Endothelial cell of umbilical vein (primary cell): ENCODE measurements at regions not wholly inside any gene's neighbourhood (a gene's known extent, or its start where the extent isn't known, plus 50 kb on each side); places are given as distances from the start of the nearest gene placed in this dataset.

ENCODE experiments used
- BruUV-seq: library from RNA; stranded (reverse); fragments of 400-500 nt; replicated peaks from 2 replicates; lab custom pipeline; 2021; lab: Mats Ljungman, UMichigan
- CTCF ChIA-PET: fragments of 300-600, 350-600 bp; sonication (Branson Sonifier 250); formaldehyde crosslinking; loops from one replicate; lab custom pipeline; 2021; ENCODE audit warnings: antibody characterized with exemption, inconsistent platforms; lab: Charles Lee
- POLR2A ChIA-PET: fragments of 300-600, 350-600 bp; sonication (Branson Sonifier 250); formaldehyde crosslinking; loops from one replicate; lab custom pipeline; 2021; ENCODE audit warnings: antibody characterized with exemption, inconsistent platforms; lab: Charles Lee
- DNase-seq: peaks from one replicate; pipeline ENCODE4 v3.0.0-alpha.2; 2011; ENCODE audit warnings: low read depth, low spot score
- FAIRE-seq: peaks from 2 replicates; lab custom pipeline; 2011; peaks lifted over from hg19 to GRCh38; lab: Jason Lieb, UNC
- H2AFZ ChIP-seq: 2 replicates; pipeline ENCODE4 v1.6.0; 2012; ENCODE audit warnings: low read depth, low read length, control low read depth, inconsistent platforms
- H3K27ac ChIP-seq: 2 replicates; pipeline ENCODE4 v1.5.1; 2011; ENCODE audit warnings: low read depth, mild to moderate bottlenecking, control low read depth, low read length, moderate library complexity; ENCODE audit not compliant: insufficient read depth
- H3K27me3 ChIP-seq, 2 experiments: 2 replicates each; pipeline versions ENCODE4 v1.6.0 to v1.6.1; 2011; ENCODE audit warnings: low read length in 2 of 2, mixed read lengths in 1 of 2; ENCODE audit not compliant: control insufficient read depth in 2 of 2, insufficient read depth in 2 of 2
- H3K36me3 ChIP-seq, 2 experiments: 2 replicates in 1 of 2; 3 replicates in 1 of 2; pipeline ENCODE4 v1.5.1; 2011; ENCODE audit warnings: low read length in 2 of 2, mild to moderate bottlenecking in 1 of 2, moderate library complexity in 1 of 2; ENCODE audit not compliant: control insufficient read depth in 2 of 2, insufficient read depth in 2 of 2; ENCODE audit errors: extremely low read depth in 1 of 2
- H3K4me1 ChIP-seq: 3 replicates; pipeline ENCODE4 v1.5.1; 2011; ENCODE audit warnings: mild to moderate bottlenecking, low read length; ENCODE audit not compliant: control insufficient read depth, insufficient read depth; ENCODE audit errors: extremely low read depth
- H3K4me2 ChIP-seq: 2 replicates; pipeline ENCODE4 v1.6.1; 2011; ENCODE audit warnings: low read length, control low read depth, mixed read lengths; ENCODE audit not compliant: insufficient read depth
- H3K4me3 ChIP-seq, 3 experiments: fragments of 200-600 bp in 1 of 3; sonication (generic), shearing (Covaris generic) in 1 of 3; replicated peaks in 1 of 3; 2 replicates each; pipeline ENCODE4 v1.5.1; 2011 to 2016; ENCODE audit warnings: control low read depth in 3 of 3, low read length in 3 of 3, mild to moderate bottlenecking in 2 of 3, inconsistent platforms in 1 of 3, low read depth in 1 of 3, moderate library complexity in 1 of 3; ENCODE audit not compliant: insufficient read depth in 1 of 3
- H3K79me2 ChIP-seq: 2 replicates; pipeline ENCODE4 v1.6.0; 2012; ENCODE audit warnings: low read length, inconsistent platforms; ENCODE audit not compliant: control insufficient read depth, insufficient read depth
- H3K9ac ChIP-seq: replicated peaks from 2 replicates; pipeline ENCODE3; 2011; ENCODE audit warnings: low read length, control low read depth; ENCODE audit not compliant: insufficient read depth; ENCODE audit errors: extremely low read depth
- H3K9me1 ChIP-seq: replicated peaks from 3 replicates; pipeline ENCODE4 v1.6.0; 2011; ENCODE audit warnings: mild to moderate bottlenecking, low read length; ENCODE audit not compliant: control insufficient read depth, insufficient read depth; ENCODE audit errors: extremely low read depth
- H3K9me3 ChIP-seq: replicated peaks from 2 replicates; pipeline ENCODE4 v1.5.1; 2012; ENCODE audit warnings: low read length, inconsistent platforms; ENCODE audit not compliant: control insufficient read depth, insufficient read depth
- H4K20me1 ChIP-seq: replicated peaks from 2 replicates; pipeline ENCODE3; 2011; ENCODE audit warnings: mild to moderate bottlenecking, low read length; ENCODE audit not compliant: control insufficient read depth, insufficient read depth; ENCODE audit errors: extremely low read depth
- EZH2 ChIP-seq: IDR thresholded peaks from 2 replicates; pipeline ENCODE4 v1.6.1; 2012; ENCODE audit warnings: borderline replicate concordance, low read depth, mild to moderate bottlenecking, moderate library complexity, low read length, inconsistent platforms; ENCODE audit not compliant: severe bottlenecking
- FOS ChIP-seq: IDR thresholded peaks from 2 replicates; pipeline ENCODE4 v1.6.1; 2011; ENCODE audit warnings: mild to moderate bottlenecking, low read length, moderate library complexity, borderline replicate concordance; ENCODE audit not compliant: insufficient read depth
- JUN ChIP-seq: IDR thresholded peaks from 2 replicates; pipeline ENCODE4 v1.6.1; 2011; ENCODE audit warnings: borderline replicate concordance, low read depth; ENCODE audit not compliant: insufficient read length, insufficient read depth
- dilution Hi-C: fragments of 300-500 bp; cut with MboI; formaldehyde crosslinking; loops from one replicate; pipeline ENCODE4 v1.15.0; 2019; ENCODE audit warnings: low sequenced_read_pairs; ENCODE audit not compliant: extremely low pct_ligation_motif_present
- intact Hi-C: fragments of 100-400 bp; cut with micrococcal nuclease; formaldehyde crosslinking; loops from one replicate; pipeline ENCODE4 v1.10.0; 2022
- TF ChIP-seq, protein P1 (sequence below), 2 donors: IDR thresholded peaks; 1 replicate in 1 of 2; 2 replicates in 1 of 2; pipeline ENCODE4 v1.5.1; 2011; ENCODE audit warnings: low read length in 2 of 2, mild to moderate bottlenecking in 2 of 2, moderate library complexity in 2 of 2, control low read depth in 1 of 2, inconsistent platforms in 1 of 2, low read depth in 1 of 2; ENCODE audit not compliant: insufficient read depth in 1 of 2; ENCODE audit errors: extremely low read depth in 1 of 2

DNA sequence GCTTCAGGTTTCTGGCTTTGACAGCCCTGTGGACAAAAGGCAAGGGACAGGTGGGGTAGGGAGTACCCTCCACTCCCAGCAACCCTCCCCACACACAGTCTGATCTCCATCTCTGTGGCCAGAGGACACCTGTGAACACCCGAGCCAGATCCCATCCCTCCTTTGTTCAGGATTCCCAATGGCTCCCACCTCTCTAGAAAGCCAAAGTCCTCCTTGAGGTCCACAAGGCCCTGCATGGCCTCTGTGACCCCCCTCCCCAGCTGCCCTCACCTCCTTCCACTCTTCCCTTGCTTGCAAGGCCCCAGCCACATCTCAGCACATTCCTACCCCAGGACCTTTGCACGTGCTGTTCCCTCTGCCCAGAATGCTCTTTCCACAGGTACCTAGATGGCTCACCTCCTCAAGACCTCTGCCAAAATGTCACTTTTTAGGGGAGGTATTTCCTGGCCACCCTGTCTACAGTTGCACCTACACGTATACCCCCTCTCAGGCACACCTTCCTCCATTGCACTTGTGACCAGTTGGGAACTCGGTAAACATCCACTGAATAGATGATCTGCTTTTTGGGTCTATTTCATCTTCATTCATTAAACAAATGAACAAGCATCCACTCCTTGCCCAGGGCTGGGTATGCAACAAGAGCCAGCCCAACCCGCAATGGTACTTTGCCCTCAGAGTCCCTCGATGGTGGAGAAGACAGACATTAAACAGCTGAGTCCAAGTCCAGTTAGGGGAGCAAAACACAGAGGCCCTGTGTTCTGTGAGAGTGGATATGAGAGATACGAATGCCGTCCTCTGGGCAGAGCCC, 107.0 kb downstream of the CRLF3 start:
- no peak overlapping the region for H3K4me3 ChIP-seq
- intact Hi-C loops, result loop anchor here (5.0 to 10.0 kb wide), 3 partner anchors 115 to 603 kb away; partner anchors contain the start of gene NSRP1
- no peaks in the 10 kb centered on the region for H3K27me3 ChIP-seq
- H3K9ac ChIP-seq, result no peak overlapping the region
- TF ChIP-seq EZH2 (no peak), FOS (no peak), JUN (no peak)
- TF ChIP-seq, protein P1, sequence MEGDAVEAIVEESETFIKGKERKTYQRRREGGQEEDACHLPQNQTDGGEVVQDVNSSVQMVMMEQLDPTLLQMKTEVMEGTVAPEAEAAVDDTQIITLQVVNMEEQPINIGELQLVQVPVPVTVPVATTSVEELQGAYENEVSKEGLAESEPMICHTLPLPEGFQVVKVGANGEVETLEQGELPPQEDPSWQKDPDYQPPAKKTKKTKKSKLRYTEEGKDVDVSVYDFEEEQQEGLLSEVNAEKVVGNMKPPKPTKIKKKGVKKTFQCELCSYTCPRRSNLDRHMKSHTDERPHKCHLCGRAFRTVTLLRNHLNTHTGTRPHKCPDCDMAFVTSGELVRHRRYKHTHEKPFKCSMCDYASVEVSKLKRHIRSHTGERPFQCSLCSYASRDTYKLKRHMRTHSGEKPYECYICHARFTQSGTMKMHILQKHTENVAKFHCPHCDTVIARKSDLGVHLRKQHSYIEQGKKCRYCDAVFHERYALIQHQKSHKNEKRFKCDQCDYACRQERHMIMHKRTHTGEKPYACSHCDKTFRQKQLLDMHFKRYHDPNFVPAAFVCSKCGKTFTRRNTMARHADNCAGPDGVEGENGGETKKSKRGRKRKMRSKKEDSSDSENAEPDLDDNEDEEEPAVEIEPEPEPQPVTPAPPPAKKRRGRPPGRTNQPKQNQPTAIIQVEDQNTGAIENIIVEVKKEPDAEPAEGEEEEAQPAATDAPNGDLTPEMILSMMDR (IDR thresholded peaks at IDR 0.05; ENCODE audit: extremely low read depth in 1 of 2, insufficient read depth in 1 of 2, low read depth in 1 of 2, low read length in 2 of 2), result no peak
- ChIA-PET POLR2A (no interaction called here), CTCF (interaction anchor here (2.9 kb wide), 1 partner anchor 241 kb away, joined by 13 read pairs; the partner anchor contains the start of gene GOSR1)
- DNase-seq, result no peak
- no peak overlapping the region for H2AFZ ChIP-seq
- no peaks in the 10 kb centered on the region for H3K9me1 ChIP-seq
- H3K4me1 ChIP-seq, result no peaks in the 10 kb centered on the region
- H3K79me2 ChIP-seq, result peaks cover 5% of the 10 kb centered on the region
- no peak for FAIRE-seq
- H3K27ac ChIP-seq, result no peak overlapping the region
- no peak overlapping the region for H3K4me2 ChIP-seq
- H3K36me3 ChIP-seq, result no peaks in the 10 kb centered on the region
- BruUV-seq, result no TSS peak
- dilution Hi-C loops, result no loop called here
- no peaks in the 10 kb centered on the region for H3K9me3 ChIP-seq
- no peaks in the 10 kb centered on the region for H4K20me1 ChIP-seq
